ENCODE measurements at regions not wholly inside any gene's neighbourhood (a gene's known extent, or its start where the extent isn't known, plus 50 kb on each side); places are given as distances from the start of the nearest gene placed in this dataset.

- Mint-ChIP-seq H3K9me3 (no peaks in the 10 kb centered on the region), H3K4me3 (no peak overlapping the region), H3K27me3 (ENCODE audit: low read depth) (no peaks in the 10 kb centered on the region), H3K4me1 (ENCODE audit: low read depth) (no peaks in the 10 kb centered on the region), H3K36me3 (ENCODE audit: low read depth) (no peaks in the 10 kb centered on the region), H3K27ac (no peak overlapping the region)
Observed at GRCh38 chr1:55718758-55719671, 503.9 kb upstream of the USP24 start.

- H3K9me3 Mint-ChIP-seq, result no peaks in the 10 kb centered on the region
- H3K27ac Mint-ChIP-seq, result no peak overlapping the region
- H3K36me3 Mint-ChIP-seq (ENCODE audit: low read depth), result no peaks in the 10 kb centered on the region
- no peaks in the 10 kb centered on the region for H3K27me3 Mint-ChIP-seq (ENCODE audit: low read depth)
- no peaks in the 10 kb centered on the region for H3K4me1 Mint-ChIP-seq (ENCODE audit: low read depth)
- H3K4me3 Mint-ChIP-seq, result no peak overlapping the region
Observed at GRCh38 chr1:55717111-55717510, 501.9 kb upstream of the USP24 start.

- no peak overlapping the region for H3K4me3 Mint-ChIP-seq
- no peaks in the 10 kb centered on the region for H3K9me3 Mint-ChIP-seq
- H3K27ac Mint-ChIP-seq, result no peak overlapping the region
- H3K36me3 Mint-ChIP-seq (ENCODE audit: low read depth), result no peaks in the 10 kb centered on the region
- H3K27me3 Mint-ChIP-seq (ENCODE audit: low read depth), result no peaks in the 10 kb centered on the region
- no peaks in the 10 kb centered on the region for H3K4me1 Mint-ChIP-seq (ENCODE audit: low read depth)
Observed at GRCh38 chr1:55716610-55717009, 501.4 kb upstream of the USP24 start.

GRCh38 chr1:55716151-55716550 lies 501.0 kb upstream of the USP24 start:
- Mint-ChIP-seq H3K27ac (no peak overlapping the region), H3K27me3 (ENCODE audit: low read depth) (no peaks in the 10 kb centered on the region), H3K4me3 (no peak overlapping the region), H3K36me3 (ENCODE audit: low read depth) (no peaks in the 10 kb centered on the region), H3K4me1 (ENCODE audit: low read depth) (no peaks in the 10 kb centered on the region), H3K9me3 (no peaks in the 10 kb centered on the region)

- Mint-ChIP-seq H3K27me3 (ENCODE audit: low read depth) (no peaks in the 10 kb centered on the region), H3K4me3 (no peak overlapping the region), H3K36me3 (ENCODE audit: low read depth) (no peaks in the 10 kb centered on the region), H3K27ac (no peak overlapping the region), H3K4me1 (ENCODE audit: low read depth) (no peaks in the 10 kb centered on the region), H3K9me3 (no peaks in the 10 kb centered on the region)
Observed at GRCh38 chr1:55714230-55714629, 499.1 kb upstream of the USP24 start.

- no peaks in the 10 kb centered on the region for H3K36me3 Mint-ChIP-seq (ENCODE audit: low read depth)
- H3K9me3 Mint-ChIP-seq, result no peaks in the 10 kb centered on the region
- no peak overlapping the region for H3K27ac Mint-ChIP-seq
- H3K4me3 Mint-ChIP-seq, result no peak overlapping the region
- no peaks in the 10 kb centered on the region for H3K27me3 Mint-ChIP-seq (ENCODE audit: low read depth)
- no peaks in the 10 kb centered on the region for H3K4me1 Mint-ChIP-seq (ENCODE audit: low read depth)
Observed at GRCh38 chr1:55713516-55713915, 498.4 kb upstream of the USP24 start.

GRCh38 chr1:55712148-55712547 lies 497.0 kb upstream of the USP24 start:
- Mint-ChIP-seq H3K36me3 (ENCODE audit: low read depth) (no peaks in the 10 kb centered on the region), H3K9me3 (no peaks in the 10 kb centered on the region), H3K27me3 (ENCODE audit: low read depth) (no peaks in the 10 kb centered on the region), H3K4me1 (ENCODE audit: low read depth) (no peaks in the 10 kb centered on the region), H3K27ac (no peak overlapping the region), H3K4me3 (no peak overlapping the region)

- H3K9me3 Mint-ChIP-seq, result no peaks in the 10 kb centered on the region
- H3K27me3 Mint-ChIP-seq (ENCODE audit: low read depth), result no peaks in the 10 kb centered on the region
- H3K27ac Mint-ChIP-seq, result no peak overlapping the region
- H3K4me3 Mint-ChIP-seq, result no peak overlapping the region
- H3K4me1 Mint-ChIP-seq (ENCODE audit: low read depth), result no peaks in the 10 kb centered on the region
- no peaks in the 10 kb centered on the region for H3K36me3 Mint-ChIP-seq (ENCODE audit: low read depth)
Observed at GRCh38 chr1:55708781-55709180, 493.6 kb upstream of the USP24 start.

GRCh38 chr1:55707846-55708245 lies 492.7 kb upstream of the USP24 start:
- Mint-ChIP-seq H3K36me3 (ENCODE audit: low read depth) (no peaks in the 10 kb centered on the region), H3K4me1 (ENCODE audit: low read depth) (no peaks in the 10 kb centered on the region), H3K27me3 (ENCODE audit: low read depth) (no peaks in the 10 kb centered on the region), H3K27ac (no peak overlapping the region), H3K4me3 (no peak overlapping the region), H3K9me3 (no peaks in the 10 kb centered on the region)

GRCh38 chr1:55707196-55707595 lies 492.0 kb upstream of the USP24 start:
- H3K27me3 Mint-ChIP-seq (ENCODE audit: low read depth), result no peaks in the 10 kb centered on the region
- H3K4me1 Mint-ChIP-seq (ENCODE audit: low read depth), result no peaks in the 10 kb centered on the region
- no peaks in the 10 kb centered on the region for H3K9me3 Mint-ChIP-seq
- no peak overlapping the region for H3K27ac Mint-ChIP-seq
- no peak overlapping the region for H3K4me3 Mint-ChIP-seq
- no peaks in the 10 kb centered on the region for H3K36me3 Mint-ChIP-seq (ENCODE audit: low read depth)

- H3K9me3 Mint-ChIP-seq, result no peaks in the 10 kb centered on the region
- H3K4me1 Mint-ChIP-seq (ENCODE audit: low read depth), result no peaks in the 10 kb centered on the region
- no peak overlapping the region for H3K4me3 Mint-ChIP-seq
- H3K36me3 Mint-ChIP-seq (ENCODE audit: low read depth), result no peaks in the 10 kb centered on the region
- no peaks in the 10 kb centered on the region for H3K27me3 Mint-ChIP-seq (ENCODE audit: low read depth)
- no peak overlapping the region for H3K27ac Mint-ChIP-seq
Observed at GRCh38 chr1:55706397-55706796, 491.2 kb upstream of the USP24 start.

GRCh38 chr1:55703726-55704363 lies 488.7 kb upstream of the USP24 start:
- Mint-ChIP-seq H3K4me1 (ENCODE audit: low read depth) (no peaks in the 10 kb centered on the region), H3K27me3 (ENCODE audit: low read depth) (no peaks in the 10 kb centered on the region), H3K4me3 (no peak overlapping the region), H3K9me3 (no peaks in the 10 kb centered on the region), H3K27ac (no peak overlapping the region), H3K36me3 (ENCODE audit: low read depth) (no peaks in the 10 kb centered on the region)

GRCh38 chr1:55702064-55702463 lies 486.9 kb upstream of the USP24 start:
- no peaks in the 10 kb centered on the region for H3K9me3 Mint-ChIP-seq
- no peaks in the 10 kb centered on the region for H3K27me3 Mint-ChIP-seq (ENCODE audit: low read depth)
- H3K27ac Mint-ChIP-seq, result no peak overlapping the region
- no peak overlapping the region for H3K4me3 Mint-ChIP-seq
- H3K4me1 Mint-ChIP-seq (ENCODE audit: low read depth), result no peaks in the 10 kb centered on the region
- H3K36me3 Mint-ChIP-seq (ENCODE audit: low read depth), result no peaks in the 10 kb centered on the region

- no peak overlapping the region for H3K27ac Mint-ChIP-seq
- no peaks in the 10 kb centered on the region for H3K9me3 Mint-ChIP-seq
- no peaks in the 10 kb centered on the region for H3K36me3 Mint-ChIP-seq (ENCODE audit: low read depth)
- no peak overlapping the region for H3K4me3 Mint-ChIP-seq
- H3K27me3 Mint-ChIP-seq (ENCODE audit: low read depth), result no peaks in the 10 kb centered on the region
- H3K4me1 Mint-ChIP-seq (ENCODE audit: low read depth), result no peaks in the 10 kb centered on the region
Observed at GRCh38 chr1:55700359-55701130, 485.4 kb upstream of the USP24 start.

- no peaks in the 10 kb centered on the region for H3K36me3 Mint-ChIP-seq (ENCODE audit: low read depth)
- no peaks in the 10 kb centered on the region for H3K27me3 Mint-ChIP-seq (ENCODE audit: low read depth)
- H3K4me3 Mint-ChIP-seq, result no peak overlapping the region
- H3K9me3 Mint-ChIP-seq, result no peaks in the 10 kb centered on the region
- no peak overlapping the region for H3K27ac Mint-ChIP-seq
- no peaks in the 10 kb centered on the region for H3K4me1 Mint-ChIP-seq (ENCODE audit: low read depth)
Observed at GRCh38 chr1:55699228-55699627, 484.1 kb upstream of the USP24 start.

Measured in T-helper 1 cell treated with Interleukin-12 subunit alpha and Interleukin-12 subunit beta and Interleukin-4 antibody, amounts not matched to agents 30 μg/mL and 1 μg/mL, for 36 hours (primary cell).